G401 (cell line): ENCODE measurements at regions not wholly inside any gene's neighbourhood (a gene's known extent, or its start where the extent isn't known, plus 50 kb on each side); places are given as distances from the start of the nearest gene placed in this dataset.

Experiments
- DNase-seq: peaks from one replicate; pipeline ENCODE4 v3.0.0-alpha.2; 2015; ENCODE audit warnings: low spot score
- in situ Hi-C: cut with HindIII; loops from 2 replicates; pipeline ENCODE4 v1.10.0; 2016; ENCODE audit warnings: low sequenced_read_pairs, mixed read lengths

- DNase-seq: no peak
- in situ Hi-C loops: no loop called here
Measured at GRCh38 chr20:24823989-24824693, 124.9 kb upstream of the CST7 start.

GRCh38 chr20:24825591-24825990, 123.5 kb upstream of the CST7 start:
- in situ Hi-C loops: no loop called here
- no peak for DNase-seq

- in situ Hi-C loops: no loop called here
- DNase-seq: no peak
Measured at GRCh38 chr20:24827603-24828295, 121.3 kb upstream of the CST7 start.

GRCh38 chr20:24828992-24829648, 119.9 kb upstream of the CST7 start:
- in situ Hi-C loops: no loop called here

GRCh38 chr20:24829649-24830370, 119.3 kb upstream of the CST7 start:
- DNase-seq: no peak
- in situ Hi-C loops: no loop called here

More at GRCh38 chr20:24828992-24829648, 119.9 kb upstream of the CST7 start:
- no peak for DNase-seq

- no peak for DNase-seq
- in situ Hi-C loops: no loop called here
Measured at GRCh38 chr20:24830649-24831048, 118.4 kb upstream of the CST7 start.

GRCh38 chr20:24831232-24831631, 117.8 kb upstream of the CST7 start:
- no peak for DNase-seq
- in situ Hi-C loops: no loop called here

GRCh38 chr20:24832518-24832917, 116.6 kb upstream of the CST7 start:
- in situ Hi-C loops: no loop called here
- no peak for DNase-seq

- no peak for DNase-seq
- in situ Hi-C loops: no loop called here
Measured at GRCh38 chr20:24833592-24833991, 115.5 kb upstream of the CST7 start.

GRCh38 chr20:24834310-24834709, 114.8 kb upstream of the CST7 start:
- in situ Hi-C loops: no loop called here
- no peak for DNase-seq

- no peak for DNase-seq
- in situ Hi-C loops: no loop called here
Measured at GRCh38 chr20:24835195-24835594, 113.9 kb upstream of the CST7 start.

GRCh38 chr20:24836041-24836533, 113.0 kb upstream of the CST7 start:
- in situ Hi-C loops: no loop called here
- no peak for DNase-seq

- in situ Hi-C loops: no loop called here
- DNase-seq: no peak
Measured at GRCh38 chr20:24836661-24837299, 112.3 kb upstream of the CST7 start.

- in situ Hi-C loops: no loop called here
Measured at GRCh38 chr20:24837781-24838450, 111.2 kb upstream of the CST7 start.

GRCh38 chr20:24838546-24839535, 110.2 kb upstream of the CST7 start:
- in situ Hi-C loops: no loop called here
- DNase-seq: no peak

More at GRCh38 chr20:24837781-24838450, 111.2 kb upstream of the CST7 start:
- no peak for DNase-seq

- DNase-seq: no peak
- in situ Hi-C loops: no loop called here
Measured at GRCh38 chr20:24840121-24840713, 108.9 kb upstream of the CST7 start.

- no peak for DNase-seq
- in situ Hi-C loops: no loop called here
Measured at GRCh38 chr20:24842274-24842917, 106.7 kb upstream of the CST7 start.
